GM08714 (cell line): ENCODE measurements at regions not wholly inside any gene's neighbourhood (a gene's known extent, or its start where the extent isn't known, plus 50 kb on each side); places are given as distances from the start of the nearest gene placed in this dataset.

Experiments used
- H3K4me3 ChIP-seq: fragments of 200-500 bp; sonication (Bioruptor generic); 2 replicates; pipeline ENCODE4 v1.5.1; 2014; ENCODE audit warnings: mild to moderate bottlenecking, low read length, inconsistent platforms
- ZNF274 ChIP-seq: IDR thresholded peaks from 2 replicates; pipeline ENCODE4 v1.6.1; 2012; ENCODE audit warnings: mild to moderate bottlenecking, low read depth, low read length

- no peak for TF ChIP-seq ZNF274
- H3K4me3 ChIP-seq, result no peak overlapping the region
Observed at GRCh38 chr2:147792966-147793617, 51.7 kb upstream of the ACVR2A start.

- no peak overlapping the region for H3K4me3 ChIP-seq
- TF ChIP-seq ZNF274, result no peak
Observed at GRCh38 chr2:147790580-147790979, 54.2 kb upstream of the ACVR2A start.

GRCh38 chr2:147789720-147790119 lies 55.1 kb upstream of the ACVR2A start:
- TF ChIP-seq ZNF274, result no peak
- no peak overlapping the region for H3K4me3 ChIP-seq

GRCh38 chr2:147789287-147789686 lies 55.5 kb upstream of the ACVR2A start:
- no peak for TF ChIP-seq ZNF274
- H3K4me3 ChIP-seq, result no peak overlapping the region

GRCh38 chr2:147782141-147782930 lies 62.5 kb upstream of the ACVR2A start:
- no peak overlapping the region for H3K4me3 ChIP-seq
- TF ChIP-seq ZNF274, result no peak

GRCh38 chr2:147779440-147779839 lies 65.4 kb upstream of the ACVR2A start:
- H3K4me3 ChIP-seq, result no peak overlapping the region
- no peak for TF ChIP-seq ZNF274

- H3K4me3 ChIP-seq, result no peak overlapping the region
- no peak for TF ChIP-seq ZNF274
Observed at GRCh38 chr2:147777394-147777793, 67.4 kb upstream of the ACVR2A start.

GRCh38 chr2:147774805-147775204 lies 70.0 kb upstream of the ACVR2A start:
- H3K4me3 ChIP-seq, result no peak overlapping the region
- no peak for TF ChIP-seq ZNF274

GRCh38 chr2:147773479-147773878 lies 71.3 kb upstream of the ACVR2A start:
- H3K4me3 ChIP-seq, result no peak overlapping the region

GRCh38 chr2:147772781-147773180 lies 72.0 kb upstream of the ACVR2A start:
- no peak for TF ChIP-seq ZNF274
- no peak overlapping the region for H3K4me3 ChIP-seq

More at GRCh38 chr2:147773479-147773878, 71.3 kb upstream of the ACVR2A start:
- no peak for TF ChIP-seq ZNF274

GRCh38 chr2:147763861-147764260 lies 81.0 kb upstream of the ACVR2A start:
- H3K4me3 ChIP-seq, result no peak overlapping the region
- no peak for TF ChIP-seq ZNF274

- no peak for TF ChIP-seq ZNF274
- H3K4me3 ChIP-seq, result no peak overlapping the region
Observed at GRCh38 chr2:147760984-147761383, 83.8 kb upstream of the ACVR2A start.

GRCh38 chr2:147759536-147759935 lies 85.3 kb upstream of the ACVR2A start:
- no peak overlapping the region for H3K4me3 ChIP-seq
- no peak for TF ChIP-seq ZNF274

GRCh38 chr2:147758821-147759220 lies 86.0 kb upstream of the ACVR2A start:
- TF ChIP-seq ZNF274, result no peak

GRCh38 chr2:147756069-147756468 lies 88.8 kb upstream of the ACVR2A start:
- H3K4me3 ChIP-seq, result no peak overlapping the region
- no peak for TF ChIP-seq ZNF274

More at GRCh38 chr2:147758821-147759220, 86.0 kb upstream of the ACVR2A start:
- H3K4me3 ChIP-seq, result no peak overlapping the region
